ENCODE measurements at regions not wholly inside any gene's neighbourhood (a gene's known extent, or its start where the extent isn't known, plus 50 kb on each side); places are given as distances from the start of the nearest gene placed in this dataset.

DNA sequence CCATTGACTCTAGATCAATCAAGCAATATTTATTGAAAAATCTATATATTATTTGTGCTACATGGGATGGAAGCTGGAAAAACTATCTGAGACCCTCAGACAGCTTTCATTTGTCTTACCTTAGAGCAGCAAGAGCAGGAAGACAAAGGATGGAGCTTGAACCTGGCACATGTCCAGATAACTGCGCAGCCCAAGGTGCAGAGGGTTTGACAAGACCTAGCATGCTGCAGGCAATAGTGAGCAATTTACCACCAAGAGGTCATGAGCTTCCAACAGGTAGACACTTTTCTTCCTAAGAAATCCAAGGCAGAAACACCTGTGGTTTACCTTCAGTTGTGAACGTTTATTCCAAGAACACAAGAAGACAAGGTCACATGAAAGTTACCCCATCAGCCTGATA is 214.7 kb upstream of the NECTIN3 start:
- no peak for TF ChIP-seq REST (IDR thresholded peaks at IDR 0.05)
- TF ChIP-seq SP1 (IDR thresholded peaks at IDR 0.05) = no peak
- TF ChIP-seq RAD21 (IDR thresholded peaks at IDR 0.05) = no peak
- TF ChIP-seq, protein P1, sequence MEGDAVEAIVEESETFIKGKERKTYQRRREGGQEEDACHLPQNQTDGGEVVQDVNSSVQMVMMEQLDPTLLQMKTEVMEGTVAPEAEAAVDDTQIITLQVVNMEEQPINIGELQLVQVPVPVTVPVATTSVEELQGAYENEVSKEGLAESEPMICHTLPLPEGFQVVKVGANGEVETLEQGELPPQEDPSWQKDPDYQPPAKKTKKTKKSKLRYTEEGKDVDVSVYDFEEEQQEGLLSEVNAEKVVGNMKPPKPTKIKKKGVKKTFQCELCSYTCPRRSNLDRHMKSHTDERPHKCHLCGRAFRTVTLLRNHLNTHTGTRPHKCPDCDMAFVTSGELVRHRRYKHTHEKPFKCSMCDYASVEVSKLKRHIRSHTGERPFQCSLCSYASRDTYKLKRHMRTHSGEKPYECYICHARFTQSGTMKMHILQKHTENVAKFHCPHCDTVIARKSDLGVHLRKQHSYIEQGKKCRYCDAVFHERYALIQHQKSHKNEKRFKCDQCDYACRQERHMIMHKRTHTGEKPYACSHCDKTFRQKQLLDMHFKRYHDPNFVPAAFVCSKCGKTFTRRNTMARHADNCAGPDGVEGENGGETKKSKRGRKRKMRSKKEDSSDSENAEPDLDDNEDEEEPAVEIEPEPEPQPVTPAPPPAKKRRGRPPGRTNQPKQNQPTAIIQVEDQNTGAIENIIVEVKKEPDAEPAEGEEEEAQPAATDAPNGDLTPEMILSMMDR (IDR thresholded peaks at IDR 0.05; ENCODE audit: low read depth, low read length, missing input control) = no peak
- TF ChIP-seq MAX (IDR thresholded peaks at IDR 0.05) = no peak
- no peak for TF ChIP-seq TAF1 (conservative IDR thresholded peaks at IDR 0.05)
- TF ChIP-seq HNF4A (conservative IDR thresholded peaks at IDR 0.05) = no peak
- TF ChIP-seq, protein P2, sequence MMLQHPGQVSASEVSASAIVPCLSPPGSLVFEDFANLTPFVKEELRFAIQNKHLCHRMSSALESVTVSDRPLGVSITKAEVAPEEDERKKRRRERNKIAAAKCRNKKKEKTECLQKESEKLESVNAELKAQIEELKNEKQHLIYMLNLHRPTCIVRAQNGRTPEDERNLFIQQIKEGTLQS (IDR thresholded peaks at IDR 0.05) = no peak
- no peak for TF ChIP-seq GABPA (IDR thresholded peaks at IDR 0.05 in 1 of 2, conservative IDR thresholded peaks at IDR 0.05 in 1 of 2)
- TF ChIP-seq FOXA1 (IDR thresholded peaks at IDR 0.05) = no peak
